ENCODE measurements at regions not wholly inside any gene's neighbourhood (a gene's known extent, or its start where the extent isn't known, plus 50 kb on each side); places are given as distances from the start of the nearest gene placed in this dataset.

- H3K4me3 ChIP-seq (ENCODE audit: low read depth, low read length): no peak overlapping the region
- in situ Hi-C loops (cut with HindIII; ENCODE audit: low sequenced_read_pairs): no loop called here
- TF ChIP-seq CTCF (IDR thresholded peaks at IDR 0.05; ENCODE audit: low read depth, low read length, missing control alignments): no peak
- peak; percentile 19 for DNase-seq (ENCODE audit: low read depth)
These were observed 257.6 kb upstream of the USP24 start for GRCh38 chr1:55472784-55473183.

GRCh38 chr1:55472115-55472514 is 257.0 kb upstream of the USP24 start:
- DNase-seq (ENCODE audit: low read depth): no peak
- TF ChIP-seq CTCF (IDR thresholded peaks at IDR 0.05; ENCODE audit: low read depth, low read length, missing control alignments): no peak
- in situ Hi-C loops (cut with HindIII; ENCODE audit: low sequenced_read_pairs): no loop called here
- no peak overlapping the region for H3K4me3 ChIP-seq (ENCODE audit: low read depth, low read length)

GRCh38 chr1:55468142-55468795 is 253.1 kb upstream of the USP24 start:
- TF ChIP-seq CTCF (IDR thresholded peaks at IDR 0.05; ENCODE audit: low read depth, low read length, missing control alignments): no peak
- H3K4me3 ChIP-seq (ENCODE audit: low read depth, low read length): no peak overlapping the region
- in situ Hi-C loops (cut with HindIII; ENCODE audit: low sequenced_read_pairs): no loop called here
- DNase-seq (ENCODE audit: low read depth): no peak

GRCh38 chr1:55466921-55467320 is 251.8 kb upstream of the USP24 start:
- in situ Hi-C loops (cut with HindIII; ENCODE audit: low sequenced_read_pairs): no loop called here
- TF ChIP-seq CTCF (IDR thresholded peaks at IDR 0.05; ENCODE audit: low read depth, low read length, missing control alignments): no peak
- H3K4me3 ChIP-seq (ENCODE audit: low read depth, low read length): no peak overlapping the region
- DNase-seq (ENCODE audit: low read depth): no peak

- TF ChIP-seq CTCF (IDR thresholded peaks at IDR 0.05; ENCODE audit: low read depth, low read length, missing control alignments): no peak
- in situ Hi-C loops (cut with HindIII; ENCODE audit: low sequenced_read_pairs): no loop called here
- no peak for DNase-seq (ENCODE audit: low read depth)
These were observed 251.2 kb upstream of the USP24 start for GRCh38 chr1:55466373-55466772.

GRCh38 chr1:55464550-55464949 is 249.4 kb upstream of the USP24 start:
- no peak overlapping the region for H3K4me3 ChIP-seq (ENCODE audit: low read depth, low read length)
- DNase-seq (ENCODE audit: low read depth): no peak
- in situ Hi-C loops (cut with HindIII; ENCODE audit: low sequenced_read_pairs): no loop called here
- TF ChIP-seq CTCF (IDR thresholded peaks at IDR 0.05; ENCODE audit: low read depth, low read length, missing control alignments): no peak

More at GRCh38 chr1:55466373-55466772, 251.2 kb upstream of the USP24 start:
- H3K4me3 ChIP-seq (ENCODE audit: low read depth, low read length): no peak overlapping the region

All from astrocyte of the cerebellum (primary cell).